Colonic mucosa (tissue), 4 donors: ENCODE measurements at regions not wholly inside any gene's neighbourhood (a gene's known extent, or its start where the extent isn't known, plus 50 kb on each side); places are given as distances from the start of the nearest gene placed in this dataset.

ENCODE experiments used
- DNase-seq: peaks from one replicate; pipeline ENCODE4 v3.0.0-alpha.2; 2020
- H3K27ac ChIP-seq: fragments of 200-600 bp; one replicate; pipeline ENCODE4 v1.8.0; 2021
- H3K27me3 ChIP-seq: fragments of 200-600 bp; one replicate; pipeline ENCODE4 v1.8.0; 2021
- H3K36me3 ChIP-seq: fragments of 200-600 bp; one replicate; pipeline ENCODE4 v1.8.0; 2021
- H3K4me1 ChIP-seq: fragments of 200-600 bp; one replicate; pipeline ENCODE4 v1.8.0; 2021; ENCODE audit warnings: mild to moderate bottlenecking
- H3K4me3 ChIP-seq: fragments of 200-600 bp; one replicate; pipeline ENCODE4 v1.8.0; 2021
- H3K9ac ChIP-seq, 2 donors: one replicate each; pipeline ENCODE4 v1.7.0; 2013; ENCODE audit warnings: control low read depth in 2 of 2, low read depth in 2 of 2, low read length in 2 of 2
- H3K9me3 ChIP-seq: fragments of 200-600 bp; one replicate; pipeline ENCODE4 v1.8.0; 2021
- intact Hi-C: fragments of 100-400 bp; cut with DNase I; formaldehyde crosslinking; loops from one replicate; pipeline ENCODE4 v1.14.1; 2022
- TF ChIP-seq, protein P1 (sequence below): fragments of 200-600 bp; IDR thresholded peaks from one replicate; pipeline ENCODE4 v1.8.0; 2022; ENCODE audit warnings: antibody characterized with exemption, mild to moderate bottlenecking
- donor health status: healthy.
- donor health status: DM: no; HTN: no; CAD: no.
- donor health status: DM: no; HTN: no; CAD: no.

DNA sequence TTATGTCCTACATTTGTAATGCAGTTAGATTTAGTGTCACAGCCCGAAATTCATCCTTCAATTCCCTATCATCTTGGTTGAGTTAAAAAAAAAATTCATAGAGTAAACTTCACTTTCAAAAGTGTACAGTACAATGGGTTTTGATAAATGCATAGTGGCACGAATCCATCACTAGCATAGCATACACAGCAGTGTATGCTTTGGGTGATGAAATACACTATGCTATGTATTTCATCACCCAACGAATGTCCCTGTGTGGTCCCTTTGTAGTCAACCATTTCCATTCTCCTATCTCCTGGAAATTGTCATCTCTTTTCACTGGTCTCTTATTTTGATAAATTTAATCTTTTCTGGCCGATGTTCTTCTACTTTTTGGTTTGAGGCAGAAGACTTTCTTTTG lies 129.4 kb upstream of the BASP1 start:
- Histone ChIP-seq H3K9ac (no peak overlapping the region), H3K36me3 (no peaks in the 10 kb centered on the region), H3K4me3 (no peak overlapping the region), H3K4me1 (no peaks in the 10 kb centered on the region), H3K27ac (no peak overlapping the region), H3K9me3 (no peaks in the 10 kb centered on the region), H3K27me3 (no peaks in the 10 kb centered on the region)
- TF ChIP-seq, protein P1, sequence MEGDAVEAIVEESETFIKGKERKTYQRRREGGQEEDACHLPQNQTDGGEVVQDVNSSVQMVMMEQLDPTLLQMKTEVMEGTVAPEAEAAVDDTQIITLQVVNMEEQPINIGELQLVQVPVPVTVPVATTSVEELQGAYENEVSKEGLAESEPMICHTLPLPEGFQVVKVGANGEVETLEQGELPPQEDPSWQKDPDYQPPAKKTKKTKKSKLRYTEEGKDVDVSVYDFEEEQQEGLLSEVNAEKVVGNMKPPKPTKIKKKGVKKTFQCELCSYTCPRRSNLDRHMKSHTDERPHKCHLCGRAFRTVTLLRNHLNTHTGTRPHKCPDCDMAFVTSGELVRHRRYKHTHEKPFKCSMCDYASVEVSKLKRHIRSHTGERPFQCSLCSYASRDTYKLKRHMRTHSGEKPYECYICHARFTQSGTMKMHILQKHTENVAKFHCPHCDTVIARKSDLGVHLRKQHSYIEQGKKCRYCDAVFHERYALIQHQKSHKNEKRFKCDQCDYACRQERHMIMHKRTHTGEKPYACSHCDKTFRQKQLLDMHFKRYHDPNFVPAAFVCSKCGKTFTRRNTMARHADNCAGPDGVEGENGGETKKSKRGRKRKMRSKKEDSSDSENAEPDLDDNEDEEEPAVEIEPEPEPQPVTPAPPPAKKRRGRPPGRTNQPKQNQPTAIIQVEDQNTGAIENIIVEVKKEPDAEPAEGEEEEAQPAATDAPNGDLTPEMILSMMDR = no peak
- DNase-seq = no peak
- intact Hi-C loops = no loop called here

DNA sequence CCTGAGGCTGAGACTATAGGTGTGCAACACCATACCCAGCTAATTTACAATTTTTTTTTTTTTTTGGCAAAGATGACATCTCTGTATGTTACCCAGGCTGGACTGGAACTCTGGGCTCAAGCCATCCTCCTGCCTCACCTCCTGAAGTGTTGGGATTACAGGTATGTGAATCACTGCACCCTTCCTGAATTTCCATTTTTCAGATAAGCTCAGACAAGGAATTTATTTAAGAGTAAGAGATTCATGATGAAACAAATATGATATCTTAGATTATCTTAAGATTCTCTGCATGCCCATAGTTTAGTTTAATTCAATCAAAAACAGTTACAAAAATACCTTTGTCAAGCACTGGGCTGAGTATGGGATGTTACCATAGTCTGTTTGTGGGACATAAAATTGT lies 128.4 kb upstream of the BASP1 start:
- Histone ChIP-seq H3K27ac (no peak overlapping the region), H3K4me3 (no peak overlapping the region), H3K9me3 (no peaks in the 10 kb centered on the region), H3K36me3 (no peaks in the 10 kb centered on the region), H3K4me1 (no peaks in the 10 kb centered on the region), H3K27me3 (no peaks in the 10 kb centered on the region), H3K9ac (no peak overlapping the region)
- TF ChIP-seq, protein P1 = no peak
- intact Hi-C loops = no loop called here
- no peak for DNase-seq

DNA sequence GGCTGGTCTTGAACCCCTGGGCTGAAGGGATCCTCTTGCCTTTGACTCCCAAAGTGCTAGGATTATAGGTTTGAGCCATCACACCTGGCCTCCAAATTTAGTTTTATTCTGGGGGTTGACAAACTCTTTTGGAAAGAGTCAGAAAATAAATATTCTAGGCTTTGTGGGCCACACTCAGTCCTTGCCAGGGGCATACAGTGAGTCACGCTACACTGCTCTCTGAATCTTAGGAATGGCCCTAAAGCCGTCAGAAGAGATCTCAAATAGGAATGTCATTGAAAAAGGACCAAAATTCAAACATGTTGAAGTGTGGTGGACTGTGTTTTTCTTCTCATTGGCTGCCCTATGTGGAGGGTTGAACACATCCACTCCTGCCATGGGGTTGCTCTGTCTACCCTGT lies 127.7 kb upstream of the BASP1 start:
- no peak overlapping the region for H3K27ac ChIP-seq
- intact Hi-C loops = no loop called here
- H3K4me3 ChIP-seq = no peak overlapping the region
- no peak for DNase-seq
- H3K9ac ChIP-seq = no peak overlapping the region
- no peaks in the 10 kb centered on the region for H3K27me3 ChIP-seq
- H3K9me3 ChIP-seq = no peaks in the 10 kb centered on the region
- no peaks in the 10 kb centered on the region for H3K36me3 ChIP-seq
- H3K4me1 ChIP-seq = no peaks in the 10 kb centered on the region
- TF ChIP-seq, protein P1 = no peak

DNA sequence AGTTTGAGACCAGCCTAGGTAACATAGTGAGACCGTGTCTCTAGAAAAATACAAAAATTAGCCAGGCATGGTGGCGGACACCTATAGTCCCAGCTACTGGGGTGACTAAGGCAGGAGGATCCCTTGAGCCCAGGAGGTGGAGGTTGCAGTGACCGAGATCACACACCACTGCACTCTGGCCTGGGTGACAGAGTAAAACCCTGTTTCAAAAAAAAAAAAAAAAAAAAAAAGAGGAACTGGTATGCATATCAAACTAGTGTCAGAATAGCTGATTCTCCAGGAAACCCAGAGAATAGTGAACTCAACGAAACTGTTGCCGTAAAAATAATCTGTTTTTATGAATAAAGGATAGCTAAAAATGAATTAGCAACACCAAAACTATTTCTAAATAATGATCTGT lies 126.6 kb upstream of the BASP1 start:
- Histone ChIP-seq H3K4me1 (no peaks in the 10 kb centered on the region), H3K9me3 (no peaks in the 10 kb centered on the region), H3K4me3 (no peak overlapping the region), H3K27ac (no peak overlapping the region), H3K9ac (no peak overlapping the region), H3K27me3 (no peaks in the 10 kb centered on the region), H3K36me3 (no peaks in the 10 kb centered on the region)
- intact Hi-C loops = no loop called here
- TF ChIP-seq, protein P1 = no peak
- DNase-seq = no peak

DNA sequence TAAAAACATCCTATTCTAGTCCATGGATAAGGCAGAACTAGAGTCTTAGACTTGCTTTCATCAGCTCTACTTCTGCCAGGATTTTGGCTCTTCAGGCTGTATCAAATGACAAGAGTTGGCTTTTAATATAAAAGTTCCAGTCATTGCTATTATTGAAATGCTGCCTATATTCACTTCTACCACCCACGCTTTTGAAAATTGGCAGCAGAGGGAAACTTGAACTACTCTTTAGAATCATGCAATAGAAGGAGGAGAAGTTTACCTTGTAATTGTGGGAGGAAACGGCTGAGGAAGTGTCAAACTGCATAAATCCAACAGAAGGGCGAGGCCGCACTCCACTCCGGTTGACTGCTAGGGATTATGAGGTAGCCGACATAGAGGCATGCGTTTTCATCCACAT lies 122.6 kb upstream of the BASP1 start:
- H3K9ac ChIP-seq = no peak overlapping the region
- TF ChIP-seq, protein P1 = no peak
- intact Hi-C loops = no loop called here
- DNase-seq = no peak
- no peaks in the 10 kb centered on the region for H3K27me3 ChIP-seq
- H3K4me1 ChIP-seq = no peaks in the 10 kb centered on the region
- no peak overlapping the region for H3K4me3 ChIP-seq
- H3K36me3 ChIP-seq = no peaks in the 10 kb centered on the region
- no peak overlapping the region for H3K27ac ChIP-seq
- H3K9me3 ChIP-seq = no peaks in the 10 kb centered on the region
